Esophagus muscularis mucosa (tissue), 4 donors: ENCODE measurements at regions not wholly inside any gene's neighbourhood (a gene's known extent, or its start where the extent isn't known, plus 50 kb on each side); places are given as distances from the start of the nearest gene placed in this dataset.
A peak's percentile ranks its signal among the peaks of the same experiment; 100 is the strongest.

Experiments
- DNase-seq: peaks from one replicate; pipeline ENCODE4 v3.0.0-alpha.2; 2017; ENCODE audit errors: extremely low spot score
- H3K27ac ChIP-seq, 4 donors: fragments of 200-600 bp; sonication (generic); replicated peaks in 1 of 4; 1 replicate in 3 of 4; 2 replicates in 1 of 4; pipeline ENCODE4 v1.5.1; 2016 to 2019; ENCODE audit warnings: mild to moderate bottlenecking in 1 of 4
- H3K27me3 ChIP-seq, 4 donors: fragments of 200-600 bp; sonication (generic); one replicate each; pipeline versions ENCODE4 v1.5.1 to v1.6.0; 2016 to 2019
- H3K36me3 ChIP-seq, 4 donors: fragments of 200-600 bp; sonication (generic); one replicate each; pipeline ENCODE4 v1.5.1; 2016 to 2019
- H3K4me1 ChIP-seq, 4 donors: fragments of 200-600 bp; sonication (generic); one replicate each; pipeline ENCODE4 v1.5.1; 2016 to 2019
- H3K4me3 ChIP-seq, 4 donors: fragments of 200-600 bp; sonication (generic); 1 replicate in 2 of 4; 2 replicates in 2 of 4; pipeline ENCODE4 v1.5.1; 2016 to 2019; ENCODE audit warnings: mild to moderate bottlenecking in 4 of 4, moderate library complexity in 1 of 4
- H3K9me3 ChIP-seq, 4 donors: fragments of 200-600 bp; sonication (generic); 1 replicate in 3 of 4; 2 replicates in 1 of 4; pipeline ENCODE4 v1.5.1; 2016 to 2019
- CTCF ChIP-seq, 3 experiments: fragments of 200-600 bp in 2 of 3; fragments of 450-650 bp in 1 of 3; sonication (generic) in 2 of 3; IDR thresholded peaks; one replicate each; pipeline ENCODE4 v1.5.1; 2017 to 2019; ENCODE audit warnings: antibody characterized with exemption in 3 of 3, mild to moderate bottlenecking in 2 of 3, moderate library complexity in 1 of 3
- EP300 ChIP-seq: sonication (generic); formaldehyde crosslinking; IDR thresholded peaks from one replicate; pipeline ENCODE4 v1.6.1; 2017; ENCODE audit warnings: antibody characterized with exemption
- POLR2A ChIP-seq: fragments of 450-650 bp; IDR thresholded peaks from one replicate; pipeline ENCODE4 v1.6.1; 2017; ENCODE audit warnings: antibody characterized with exemption, moderate library complexity, mild to moderate bottlenecking, low read depth
- POLR2AphosphoS5 ChIP-seq, 2 donors: sonication (generic); formaldehyde crosslinking; IDR thresholded peaks; one replicate each; pipeline ENCODE4 v1.6.1; 2017; ENCODE audit warnings: antibody characterized with exemption in 2 of 2
- WGBS: methylation state at CpG from one replicate; pipeline ENCODE4 v1.1.5; 2018; 5-methylcytosine and 5-hydroxymethylcytosine counted together
- intact Hi-C: fragments of 100-400 bp; cut with DNase I; formaldehyde crosslinking; loops from one replicate; pipeline ENCODE4 v1.15.1; 2023

GRCh38 chr15:62475591-62475990 lies 310.5 kb upstream of the C2CD4B start:
- Histone ChIP-seq H3K4me3 (no peak overlapping the region), H3K9me3 (no peaks in the 10 kb centered on the region), H3K27me3 (no peaks in the 10 kb centered on the region), H3K27ac (peak overlapping the region in 3 of 4 donors; percentile 3 to 40 (median 17)), H3K4me1 (peaks cover 35 to 46% (median 45%) of the 10 kb centered on the region in 4 donors), H3K36me3 (no peaks in the 10 kb centered on the region)
- WGBS, result 69% methylated on average over 2 of the region's 2 CpGs
- TF ChIP-seq CTCF (IDR thresholded peaks at IDR 0.05) (no peak), POLR2A (no peak), EP300 (no peak), POLR2AphosphoS5 (IDR thresholded peaks at IDR 0.05) (no peak)
- intact Hi-C loops, result no loop called here
- no peak for DNase-seq

- Histone ChIP-seq H3K4me3 (no peak overlapping the region), H3K36me3 (no peaks in the 10 kb centered on the region), H3K9me3 (no peaks in the 10 kb centered on the region), H3K27me3 (no peaks in the 10 kb centered on the region), H3K4me1 (peaks cover 33 to 42% (median 39%) of the 10 kb centered on the region in 4 donors), H3K27ac (peak overlapping the region in 3 of 4 donors; percentile 3 to 40 (median 17))
- DNase-seq, result no peak
- 95% methylated on average over 9 of the region's 9 CpGs for WGBS
- intact Hi-C loops, result no loop called here
- TF ChIP-seq POLR2A, result no peak
- no peak for TF ChIP-seq CTCF (IDR thresholded peaks at IDR 0.05)
- no peak for TF ChIP-seq EP300
- no peak for TF ChIP-seq POLR2AphosphoS5 (IDR thresholded peaks at IDR 0.05)
These were observed 311.1 kb upstream of the C2CD4B start for GRCh38 chr15:62476163-62476562.

GRCh38 chr15:62477929-62478328 lies 312.8 kb upstream of the C2CD4B start:
- 82% methylated on average over 9 of the region's 9 CpGs for WGBS
- intact Hi-C loops, result no loop called here
- no peak for DNase-seq
- Histone ChIP-seq H3K4me1 (peaks cover 29 to 36% (median 33%) of the 10 kb centered on the region in 4 donors), H3K27me3 (no peaks in the 10 kb centered on the region), H3K36me3 (no peaks in the 10 kb centered on the region), H3K4me3 (no peak overlapping the region), H3K9me3 (no peaks in the 10 kb centered on the region), H3K27ac (no peak overlapping the region)
- TF ChIP-seq EP300 (no peak), POLR2AphosphoS5 (IDR thresholded peaks at IDR 0.05) (no peak), CTCF (IDR thresholded peaks at IDR 0.05) (no peak), POLR2A (no peak)

- intact Hi-C loops, result no loop called here
- Histone ChIP-seq H3K9me3 (no peaks in the 10 kb centered on the region), H3K4me1 (peaks cover 0 to 19% (median 15%) of the 10 kb centered on the region in 4 donors), H3K27me3 (no peaks in the 10 kb centered on the region), H3K27ac (no peak overlapping the region), H3K36me3 (no peaks in the 10 kb centered on the region), H3K4me3 (no peak overlapping the region)
- no peak for TF ChIP-seq POLR2A
- TF ChIP-seq EP300, result no peak
- TF ChIP-seq POLR2AphosphoS5 (IDR thresholded peaks at IDR 0.05), result no peak
- no peak for TF ChIP-seq CTCF (IDR thresholded peaks at IDR 0.05)
- WGBS, result 82% methylated on average over 4 of the region's 5 CpGs
- DNase-seq, result no peak
These were observed 317.8 kb upstream of the C2CD4B start for GRCh38 chr15:62482785-62483429.

- intact Hi-C loops, result no loop called here
- no peaks in the 10 kb centered on the region for H3K27me3 ChIP-seq
- no peak overlapping the region for H3K27ac ChIP-seq
- no peaks in the 10 kb centered on the region for H3K9me3 ChIP-seq
- no peak overlapping the region for H3K4me3 ChIP-seq
- DNase-seq, result no peak
- TF ChIP-seq POLR2AphosphoS5 (IDR thresholded peaks at IDR 0.05), result no peak
- TF ChIP-seq POLR2A, result no peak
- TF ChIP-seq CTCF (IDR thresholded peaks at IDR 0.05), result no peak
- peaks cover 0 to 18% (median 14%) of the 10 kb centered on the region in 4 donors for H3K4me1 ChIP-seq
- no peaks in the 10 kb centered on the region for H3K36me3 ChIP-seq
- 63% methylated on average over 4 of the region's 4 CpGs for WGBS
These were observed 318.7 kb upstream of the C2CD4B start for GRCh38 chr15:62483814-62484213.
